ENCODE measurements at regions not wholly inside any gene's neighbourhood (a gene's known extent, or its start where the extent isn't known, plus 50 kb on each side); places are given as distances from the start of the nearest gene placed in this dataset.
"Not testable (repeated sequence)": the region's sequence is repeated elsewhere in the genome, so short reads cannot be mapped to it uniquely, and the experiment has no call there.

- intact Hi-C loops (cut with DNase I); H3K36me3 ChIP-seq; H3K9me3 ChIP-seq; H3K27me3 ChIP-seq; H3K27ac ChIP-seq; H3K4me1 ChIP-seq: not testable (repeated sequence)
- H3K4me3 ChIP-seq = peak overlapping the region; percentile 36 to 63
- DNase-seq (ENCODE audit: low spot score in 2 of 2) = peak in 1 of 2 donors; percentile 72
- peak in 2 of 3 experiments; percentile 16 to 49 for TF ChIP-seq CTCF (IDR thresholded peaks at IDR 0.05)
Measured at GRCh38 chr12:8396225-8397071, 59.3 kb upstream of the CLEC6A start.

DNA sequence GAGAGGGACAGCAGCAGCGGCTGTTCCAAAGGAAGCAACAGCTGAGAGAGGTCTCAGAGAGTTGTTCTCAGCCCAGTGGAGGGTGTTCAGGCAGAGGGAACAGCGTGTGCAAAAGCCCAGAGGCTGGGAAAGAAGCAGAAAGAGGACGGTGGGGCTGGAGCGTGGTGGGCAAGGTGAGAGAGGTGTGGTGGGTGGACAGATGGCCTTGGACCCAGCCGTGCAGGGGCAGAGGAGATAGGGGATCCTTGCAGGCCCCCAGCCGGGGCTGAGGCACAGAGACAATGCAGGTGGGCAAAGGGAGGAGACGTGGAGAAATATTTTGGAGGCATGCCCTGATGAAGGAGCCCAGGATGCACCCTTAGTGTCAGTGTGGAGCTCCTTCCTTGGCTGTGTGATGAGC, 58.4 kb upstream of the CLEC6A start:
- H3K27ac ChIP-seq; H3K36me3 ChIP-seq; H3K4me3 ChIP-seq; H3K27me3 ChIP-seq; intact Hi-C loops (cut with DNase I); H3K4me1 ChIP-seq; H3K9me3 ChIP-seq; DNase-seq (ENCODE audit: low spot score in 2 of 2): not testable (repeated sequence)

DNA sequence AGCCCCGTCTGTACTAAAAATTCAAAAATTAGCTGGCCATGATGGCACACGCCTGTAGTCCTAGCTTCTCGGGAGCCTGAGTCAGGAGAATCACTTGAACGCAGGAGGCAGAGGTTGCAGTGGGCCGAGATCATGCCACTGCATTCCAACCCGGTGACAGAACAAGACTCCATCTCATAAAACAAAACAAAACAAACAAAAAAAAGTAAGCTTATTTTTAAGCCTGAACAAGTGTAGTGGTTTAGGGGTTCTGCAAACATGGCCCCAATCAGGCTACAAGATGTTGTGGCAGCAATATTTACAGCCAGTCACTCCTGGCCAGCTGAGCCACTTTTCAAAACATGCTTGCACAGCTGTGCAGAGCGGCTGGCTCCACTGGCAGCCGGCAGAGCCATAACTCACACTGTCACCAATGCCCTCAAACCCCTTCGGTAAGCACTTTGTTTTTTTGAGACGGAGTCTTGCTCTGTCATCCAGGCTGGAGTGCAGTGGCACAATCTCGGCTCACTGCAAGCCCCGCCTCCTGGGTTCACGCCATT, 56.2 kb upstream of the CLEC6A start:
- H3K9me3 ChIP-seq; H3K27me3 ChIP-seq; H3K36me3 ChIP-seq; intact Hi-C loops (cut with DNase I); DNase-seq (ENCODE audit: low spot score in 2 of 2); H3K4me1 ChIP-seq; H3K27ac ChIP-seq; H3K4me3 ChIP-seq: not testable (repeated sequence)

DNA sequence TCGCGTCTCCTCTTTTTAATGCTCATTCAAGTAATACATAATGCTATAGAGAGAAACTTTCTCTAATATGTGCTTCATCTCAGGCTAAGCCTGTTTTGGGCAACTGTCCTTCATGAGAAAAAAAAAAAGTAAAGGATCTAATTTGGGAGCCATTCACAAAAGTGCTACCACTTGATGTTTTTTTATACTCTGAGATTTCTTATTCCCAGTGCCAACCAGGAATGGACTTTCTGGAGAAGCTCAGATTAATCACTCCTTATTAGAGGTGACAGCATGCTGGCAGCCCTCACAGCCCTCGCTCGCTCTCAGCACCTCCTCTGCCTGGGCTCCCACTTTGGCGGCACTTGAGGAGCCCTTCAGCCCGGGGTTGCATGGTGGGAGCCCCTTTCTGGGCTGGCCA, 51.9 kb upstream of the CLEC6A start:
- DNase-seq (ENCODE audit: low spot score in 2 of 2) = not testable (repeated sequence)

GRCh38 chr12:8404341-8404740, 51.4 kb upstream of the CLEC6A start:
- H3K9me3 ChIP-seq; DNase-seq (ENCODE audit: low spot score in 2 of 2); H3K4me3 ChIP-seq; H3K36me3 ChIP-seq; H3K27ac ChIP-seq; H3K4me1 ChIP-seq; intact Hi-C loops (cut with DNase I); H3K27me3 ChIP-seq: not testable (repeated sequence)

More for the DNA sequence above, 51.9 kb upstream of the CLEC6A start:
- H3K4me1 ChIP-seq; H3K4me3 ChIP-seq; intact Hi-C loops (cut with DNase I); H3K27ac ChIP-seq; H3K27me3 ChIP-seq; H3K9me3 ChIP-seq; H3K36me3 ChIP-seq: not testable (repeated sequence)

Data from ascending aorta (tissue), 2 donors.